Inflammatory macrophage (primary cell): ENCODE measurements at regions not wholly inside any gene's neighbourhood (a gene's known extent, or its start where the extent isn't known, plus 50 kb on each side); places are given as distances from the start of the nearest gene placed in this dataset.
A peak's percentile ranks its signal among the peaks of the same experiment; 100 is the strongest.

Experiments used
- DNase-seq, 2 donors: peaks; one replicate each; pipeline ENCODE4 v3.0.0-alpha.2; 2020 to 2022

DNA sequence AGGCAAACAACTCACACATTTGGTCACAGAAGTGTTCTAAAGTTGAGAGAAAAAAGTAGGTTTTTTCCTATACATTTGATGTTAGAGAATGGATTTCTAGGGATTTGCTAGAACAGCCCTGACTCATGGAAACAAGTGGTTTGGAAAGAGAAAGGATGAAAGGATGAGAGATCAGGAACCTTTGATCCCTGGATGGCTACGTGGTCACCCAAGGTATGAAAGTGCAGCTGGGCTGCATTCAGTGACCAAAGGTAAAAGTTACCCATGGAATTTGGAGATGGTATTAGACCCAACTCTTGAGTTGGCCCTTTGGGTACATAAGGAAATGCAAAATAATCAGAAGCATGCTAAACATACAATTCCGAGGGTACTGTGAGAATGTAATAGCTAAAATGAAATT lies 61.3 kb upstream of the SPIN1 start:
- DNase-seq, result no peak

DNA sequence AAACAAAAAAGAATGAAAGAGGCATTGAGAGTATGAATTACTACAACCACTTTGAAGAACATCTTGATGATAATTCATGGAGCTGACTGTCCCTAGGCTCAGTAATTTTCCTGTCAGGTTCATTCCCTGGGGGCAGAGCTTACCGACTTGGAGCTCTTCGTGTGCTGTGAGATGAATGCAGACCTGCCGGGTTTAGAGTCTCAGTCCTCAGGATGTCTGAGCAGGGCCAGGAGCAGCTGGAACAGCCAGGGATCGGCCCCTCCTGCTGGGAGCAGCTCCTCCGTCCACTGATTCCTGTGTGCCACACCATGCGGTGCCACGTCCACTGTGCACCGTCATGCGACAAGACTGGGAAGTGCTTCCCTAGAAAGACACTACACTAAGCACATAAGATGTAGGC lies 62.2 kb upstream of the SPIN1 start:
- no peak for DNase-seq

DNA sequence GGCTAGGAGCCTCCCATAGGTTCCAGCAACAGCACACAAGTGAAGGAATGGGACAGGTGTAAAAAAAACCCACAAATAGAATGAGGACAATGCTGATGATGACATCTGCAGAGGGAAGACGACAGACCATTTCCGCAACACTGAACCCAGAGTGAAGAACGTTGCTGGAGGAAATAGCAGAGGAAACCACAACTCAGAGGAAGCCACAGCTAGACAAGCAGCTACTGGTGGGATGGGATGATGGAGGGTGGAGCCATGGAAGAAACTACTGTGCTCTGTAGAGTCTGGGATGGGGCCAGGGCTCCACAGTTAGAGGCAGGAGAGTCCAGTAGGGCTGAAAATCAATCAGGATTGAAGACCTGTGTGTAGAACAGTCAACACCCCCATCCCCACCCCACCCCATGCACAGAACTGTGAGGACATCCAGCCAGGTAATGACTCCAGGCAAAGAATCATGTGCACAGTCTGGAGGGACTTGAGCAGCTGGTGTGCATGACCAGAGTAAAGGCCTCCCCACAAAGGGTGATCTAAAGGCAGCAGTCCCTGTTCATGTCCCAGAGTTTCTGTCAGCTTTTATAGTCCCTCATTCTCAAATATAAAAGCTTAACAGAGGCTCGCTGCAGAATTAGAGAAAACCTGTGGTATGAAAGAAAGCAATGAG lies 65.2 kb upstream of the SPIN1 start:
- peak; percentile 35 to 55 for DNase-seq

DNA sequence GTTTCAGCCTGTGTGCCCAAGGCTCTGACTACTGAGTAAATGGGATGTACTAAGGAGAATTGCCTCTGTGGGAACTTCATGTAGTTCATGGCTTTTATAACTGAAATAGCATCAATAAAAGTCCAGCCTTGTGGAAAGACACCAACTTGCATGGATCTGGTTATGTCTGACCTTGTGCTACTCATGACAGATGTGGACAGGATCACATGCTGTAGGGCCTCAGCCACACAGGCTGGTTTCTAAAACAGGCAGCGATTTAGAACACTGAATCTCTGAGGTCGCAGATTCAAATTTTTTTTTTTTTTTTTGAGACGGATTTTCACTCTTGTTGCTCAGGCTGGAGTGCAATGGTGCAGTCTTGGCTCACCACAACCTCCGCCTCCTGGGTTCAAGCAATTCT lies 66.5 kb upstream of the SPIN1 start:
- no peak for DNase-seq

DNA sequence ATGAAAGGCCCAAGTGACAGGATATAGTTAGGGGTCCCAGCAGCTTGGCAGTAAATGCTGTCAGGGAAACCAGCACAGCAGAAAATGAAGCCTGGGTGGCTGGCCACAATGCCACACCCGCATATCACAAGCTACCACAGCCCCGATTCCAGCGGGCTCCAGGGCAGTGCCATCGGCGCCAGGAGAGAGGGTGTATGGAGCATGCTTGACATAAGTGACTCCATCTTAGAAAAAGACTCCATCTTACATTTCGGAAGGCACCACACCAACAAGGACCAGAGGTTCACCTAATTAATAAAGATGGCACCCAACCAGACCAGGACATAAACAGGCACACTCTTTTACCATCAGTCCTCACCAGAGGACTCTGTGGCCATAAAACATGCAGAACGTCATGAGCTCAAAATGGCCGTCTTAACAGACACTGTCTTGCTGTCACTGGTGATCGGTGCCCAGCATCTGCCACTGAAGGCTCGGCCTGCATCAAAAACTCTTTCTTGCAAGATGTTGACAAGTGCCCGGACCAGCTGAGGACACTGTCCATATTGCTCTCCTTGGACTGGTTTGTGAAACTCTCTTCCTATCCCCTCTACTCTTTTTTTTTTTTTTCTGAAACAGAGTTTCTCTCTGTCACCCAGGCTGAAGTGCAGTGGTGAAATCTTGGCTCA lies 67.4 kb upstream of the SPIN1 start:
- no peak for DNase-seq

- DNase-seq, result no peak
Observed at GRCh38 chr9:88319936-88320747, 68.1 kb upstream of the SPIN1 start.

DNA sequence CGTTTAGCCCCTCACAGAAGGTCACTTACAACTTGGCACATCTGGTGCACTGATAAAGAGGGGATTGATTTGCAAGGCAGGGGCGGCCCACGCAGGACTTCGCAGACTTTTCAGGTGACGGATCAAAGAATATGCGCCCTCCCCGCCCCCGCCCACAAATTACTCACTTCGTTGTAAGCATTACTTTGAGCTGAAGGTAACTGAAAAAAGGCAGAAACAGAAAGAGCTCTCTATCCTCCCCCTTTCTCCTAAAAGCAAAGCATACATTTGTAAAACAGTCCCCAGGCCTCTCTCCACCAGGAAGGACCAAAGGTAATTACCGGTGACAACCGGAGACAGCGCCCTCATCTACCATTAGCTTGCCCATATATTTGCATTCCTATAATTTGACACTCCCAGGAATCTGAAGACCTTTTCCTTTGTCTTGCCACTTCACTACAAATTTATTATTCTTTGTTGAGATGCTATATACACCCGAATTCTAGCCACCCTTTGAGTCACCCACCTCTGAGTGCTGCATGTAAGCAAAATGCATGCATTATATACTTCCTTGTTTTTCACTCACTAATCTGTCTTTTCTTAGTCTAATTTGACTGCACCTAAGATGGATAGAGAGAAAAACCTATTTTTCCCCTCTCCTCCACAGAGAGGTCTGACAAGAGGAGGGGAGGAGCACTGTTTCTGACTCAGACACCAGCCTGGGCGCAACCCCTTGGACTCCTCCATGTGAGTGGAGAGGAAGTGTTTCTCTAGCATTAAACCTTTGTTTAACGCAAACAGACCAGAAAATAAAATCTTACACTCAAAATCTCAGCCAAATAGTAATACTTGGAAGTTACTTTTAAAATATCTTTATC lies 74.7 kb upstream of the SPIN1 start:
- no peak for DNase-seq

DNA sequence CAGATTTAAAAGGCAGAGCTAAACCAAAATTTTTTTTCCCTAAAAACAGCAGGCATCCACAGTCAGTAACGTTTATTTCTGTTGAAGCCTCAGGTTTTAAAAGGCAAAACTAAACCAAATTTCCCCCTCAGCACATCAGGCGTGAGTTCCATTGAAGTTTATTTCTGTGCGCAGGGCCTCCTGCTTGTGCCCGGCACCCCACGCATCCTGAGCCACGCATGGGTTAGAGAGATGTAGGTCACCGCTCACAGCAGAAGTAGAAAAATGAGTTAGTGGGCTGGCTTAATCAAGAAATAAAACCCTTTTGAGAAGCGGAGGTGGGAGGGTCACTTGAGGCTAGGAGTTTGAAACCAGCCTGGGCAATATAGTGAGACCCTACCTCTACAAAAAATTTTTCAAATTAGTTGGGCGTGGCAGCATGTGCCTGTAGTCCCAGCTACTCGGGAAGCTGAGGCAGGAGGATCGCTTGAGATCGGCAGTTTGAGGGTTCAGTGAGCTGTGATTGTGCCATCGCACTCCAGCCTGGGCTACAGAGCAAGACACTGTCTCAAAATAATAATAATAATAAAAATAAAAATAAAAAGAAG lies 75.6 kb upstream of the SPIN1 start:
- no peak for DNase-seq

DNA sequence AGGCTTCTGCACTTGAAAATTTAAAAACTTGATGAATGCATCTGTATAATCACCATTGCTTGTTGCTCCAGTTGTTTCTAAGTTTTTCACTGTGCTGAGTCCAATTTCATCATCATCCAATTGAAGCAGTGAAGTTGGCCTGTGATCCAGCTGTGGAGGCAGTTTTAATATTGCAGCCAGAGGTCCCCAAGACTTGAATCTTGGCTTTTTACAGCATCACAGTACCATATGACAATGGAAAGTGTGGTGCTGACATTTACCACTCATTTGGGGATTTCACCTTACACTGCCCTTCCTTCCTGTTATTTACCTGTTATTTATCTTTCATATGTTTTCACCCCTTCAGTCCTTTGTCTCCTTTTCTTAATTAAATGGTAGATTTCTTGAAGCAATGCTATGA lies 76.2 kb upstream of the SPIN1 start:
- no peak for DNase-seq

GRCh38 chr9:88310310-88310980 lies 77.8 kb upstream of the SPIN1 start:
- DNase-seq, result peak; percentile 64 to 69

DNA sequence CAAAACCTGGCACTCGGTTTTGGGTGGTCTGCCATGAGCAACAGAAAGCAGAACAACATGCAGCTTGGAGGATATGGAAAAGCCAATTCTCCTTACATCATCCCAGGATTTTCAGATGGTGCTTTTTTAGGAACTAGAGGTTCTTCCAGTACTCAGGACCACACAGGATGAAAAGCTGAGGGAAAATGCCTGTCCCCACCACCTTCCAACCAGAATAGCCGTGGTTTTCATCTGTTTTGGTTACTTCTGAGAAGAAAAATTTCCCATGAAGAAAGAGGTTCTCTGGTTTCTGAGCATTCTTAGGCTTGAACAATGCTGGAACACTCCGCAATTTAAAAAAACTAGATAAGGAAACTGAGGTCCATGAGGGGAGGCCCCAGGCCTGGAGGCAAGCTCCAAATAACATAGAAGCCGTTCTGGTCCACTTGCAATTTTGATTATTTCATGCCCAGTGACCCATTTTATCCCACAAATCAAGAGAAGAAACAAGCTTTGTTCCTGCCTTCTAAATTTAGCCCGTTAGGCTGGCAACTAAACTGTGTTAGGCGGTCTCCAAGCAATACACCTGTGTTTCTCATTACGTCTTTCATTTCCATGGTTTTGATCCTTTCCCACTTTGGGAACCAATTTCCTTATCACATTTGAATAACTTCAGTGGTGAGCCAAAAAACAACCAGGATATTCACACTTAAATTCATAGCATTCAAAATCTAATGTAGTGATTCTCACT lies 79.2 kb upstream of the SPIN1 start:
- no peak for DNase-seq

DNA sequence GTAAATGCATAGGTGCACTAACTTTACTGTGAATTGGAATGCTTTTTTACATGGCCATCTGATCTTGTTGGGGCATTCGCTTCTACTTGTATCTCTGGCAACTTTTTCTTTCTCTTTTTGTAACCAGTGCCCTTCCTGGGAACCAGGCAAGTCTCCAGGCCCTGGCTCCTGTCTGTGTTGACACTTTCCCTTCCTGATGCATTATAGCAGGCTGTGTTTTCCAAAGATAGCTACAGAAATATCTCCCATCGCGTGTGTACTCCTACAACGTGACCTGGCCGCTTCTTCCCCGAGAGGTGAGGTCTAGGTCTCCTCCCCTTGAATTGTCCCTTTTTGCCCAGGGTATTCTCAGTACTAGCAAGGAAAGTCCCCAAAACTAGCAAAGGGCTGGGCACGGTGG lies 81.1 kb upstream of the SPIN1 start:
- no peak for DNase-seq

DNA sequence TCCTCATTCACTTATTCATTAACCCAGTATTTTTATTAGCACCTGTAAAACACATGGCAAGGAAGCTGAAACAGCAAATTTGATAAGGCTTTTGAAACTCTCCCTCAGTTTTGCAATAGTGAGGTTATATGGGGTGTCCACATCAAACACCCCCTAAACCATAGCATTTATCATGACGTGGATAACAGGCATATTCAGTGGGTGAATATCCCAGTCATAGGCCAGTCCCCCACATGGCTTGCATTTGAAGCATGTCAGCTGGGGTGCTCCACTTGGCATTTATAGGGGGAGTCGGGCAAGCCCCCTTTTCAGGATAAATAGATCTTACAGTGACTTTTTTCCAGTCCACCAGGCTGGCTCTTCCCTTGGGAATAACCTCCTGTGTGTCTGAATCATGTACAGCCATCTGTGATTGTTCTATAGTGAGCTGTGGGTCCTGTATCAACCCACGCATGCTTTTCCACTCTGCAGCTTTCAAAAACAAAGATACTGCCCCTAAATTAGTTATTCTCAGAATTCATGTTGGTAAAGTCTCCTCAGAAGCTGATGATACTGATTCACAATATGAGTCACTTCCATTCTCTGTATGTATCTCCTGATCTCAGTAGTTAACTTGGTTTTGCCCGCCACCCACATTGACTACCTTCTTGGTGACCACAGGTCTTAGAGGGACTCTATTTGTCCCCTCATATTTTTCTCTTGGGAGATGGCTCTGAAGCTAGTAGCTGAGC lies 84.4 kb upstream of the SPIN1 start:
- peak; percentile 13 to 28 for DNase-seq

GRCh38 chr9:88302579-88303324 lies 85.5 kb upstream of the SPIN1 start:
- DNase-seq, result no peak

GRCh38 chr9:88300556-88300955 lies 87.7 kb upstream of the SPIN1 start:
- DNase-seq, result no peak

DNA sequence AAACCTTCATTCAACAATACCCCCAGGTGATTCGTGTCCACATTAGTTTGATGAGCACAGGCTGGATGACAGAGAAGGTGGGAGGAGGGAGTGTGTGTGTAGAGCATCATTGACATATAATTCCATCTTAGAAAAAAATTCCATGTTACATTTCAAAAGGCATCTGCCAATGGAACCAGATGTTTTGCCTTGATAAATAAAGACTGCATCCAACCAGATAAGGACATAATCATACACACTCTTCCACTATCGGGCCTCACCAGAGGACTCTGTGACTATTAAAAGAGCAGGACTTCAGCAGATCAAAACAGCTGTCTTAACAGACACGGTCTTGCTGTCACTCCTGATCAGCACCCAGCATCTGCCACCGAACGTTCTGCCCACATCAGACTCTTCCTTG lies 96.4 kb upstream of the SPIN1 start:
- DNase-seq, result no peak

DNA sequence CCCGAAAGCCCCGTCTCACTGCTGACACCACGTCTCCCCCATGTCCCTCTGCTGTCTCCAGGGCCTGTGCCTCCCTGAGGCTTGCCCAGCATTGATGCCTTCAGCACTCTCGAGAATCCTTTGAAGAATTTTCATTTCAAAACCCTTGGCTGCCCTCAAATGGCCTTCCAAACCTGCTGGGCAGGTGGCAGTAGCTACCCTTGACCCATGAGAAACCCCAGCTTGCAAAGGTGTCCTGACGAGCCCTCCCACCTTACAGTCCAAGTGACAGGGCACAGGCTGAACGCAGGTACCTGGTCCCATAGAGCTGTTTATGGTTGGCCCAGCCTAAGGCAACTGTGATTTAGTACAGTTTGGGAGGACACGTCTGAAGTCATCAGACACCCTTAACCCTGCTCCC lies 97.2 kb upstream of the SPIN1 start:
- no peak for DNase-seq

GRCh38 chr9:88289532-88289931 lies 98.7 kb upstream of the SPIN1 start:
- DNase-seq, result no peak

GRCh38 chr9:88287972-88288371 lies 100.3 kb upstream of the SPIN1 start:
- no peak for DNase-seq
